ENCODE measurements at regions not wholly inside any gene's neighbourhood (a gene's known extent, or its start where the extent isn't known, plus 50 kb on each side); places are given as distances from the start of the nearest gene placed in this dataset.
A peak's percentile ranks its signal among the peaks of the same experiment; 100 is the strongest.

DNA sequence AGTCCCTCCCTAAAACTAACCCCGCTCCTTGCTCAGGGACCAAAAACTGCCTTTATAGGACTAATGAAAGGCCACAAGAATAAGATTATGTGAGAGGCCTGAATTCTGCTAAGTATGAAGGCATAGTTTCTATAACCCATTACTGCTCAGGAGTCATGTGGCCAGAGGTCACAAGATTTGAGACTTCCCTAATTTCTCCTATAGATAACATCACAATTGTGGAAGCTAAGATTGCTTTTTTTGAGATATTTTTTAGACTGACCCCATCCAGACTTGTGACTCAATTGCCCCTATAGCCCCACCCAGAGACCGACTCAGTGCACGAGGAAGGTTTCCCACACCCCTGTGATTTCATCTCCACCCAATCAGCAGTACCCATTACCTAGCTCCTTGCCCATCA lies 504.1 kb upstream of the GOT2 start:
- no peaks in the 10 kb centered on the region for H3F3A ChIP-seq (replicated peaks; ENCODE audit: low read depth)
- Mint-ChIP-seq H3K27ac (no peak overlapping the region), H3K36me3 (ENCODE audit: low read depth) (no peaks in the 10 kb centered on the region; the same call in 2 of the 3 replicates), H3K4me1 (peaks cover 24% of the 10 kb centered on the region), H3K4me3 (no peak overlapping the region), H3K27me3 (ENCODE audit: insufficient read depth, low read depth, poor library complexity) (peaks cover 1% of the 10 kb centered on the region), H3K9me3 (no peaks in the 10 kb centered on the region)
- H3K79me2 ChIP-seq (replicated peaks; ENCODE audit: insufficient read depth), result no peaks in the 10 kb centered on the region
- H3K36me3 ChIP-seq (ENCODE audit: insufficient read depth), result no peaks in the 10 kb centered on the region
- no peak for TF ChIP-seq ZNF114 (CRISPR knock-in tag; IDR thresholded peaks at IDR 0.05)
- TF ChIP-seq, protein P1, sequence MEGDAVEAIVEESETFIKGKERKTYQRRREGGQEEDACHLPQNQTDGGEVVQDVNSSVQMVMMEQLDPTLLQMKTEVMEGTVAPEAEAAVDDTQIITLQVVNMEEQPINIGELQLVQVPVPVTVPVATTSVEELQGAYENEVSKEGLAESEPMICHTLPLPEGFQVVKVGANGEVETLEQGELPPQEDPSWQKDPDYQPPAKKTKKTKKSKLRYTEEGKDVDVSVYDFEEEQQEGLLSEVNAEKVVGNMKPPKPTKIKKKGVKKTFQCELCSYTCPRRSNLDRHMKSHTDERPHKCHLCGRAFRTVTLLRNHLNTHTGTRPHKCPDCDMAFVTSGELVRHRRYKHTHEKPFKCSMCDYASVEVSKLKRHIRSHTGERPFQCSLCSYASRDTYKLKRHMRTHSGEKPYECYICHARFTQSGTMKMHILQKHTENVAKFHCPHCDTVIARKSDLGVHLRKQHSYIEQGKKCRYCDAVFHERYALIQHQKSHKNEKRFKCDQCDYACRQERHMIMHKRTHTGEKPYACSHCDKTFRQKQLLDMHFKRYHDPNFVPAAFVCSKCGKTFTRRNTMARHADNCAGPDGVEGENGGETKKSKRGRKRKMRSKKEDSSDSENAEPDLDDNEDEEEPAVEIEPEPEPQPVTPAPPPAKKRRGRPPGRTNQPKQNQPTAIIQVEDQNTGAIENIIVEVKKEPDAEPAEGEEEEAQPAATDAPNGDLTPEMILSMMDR (conservative IDR thresholded peaks at IDR 0.05; ENCODE audit: low read depth in 2 of 2), result no peak
- no peak for TF ChIP-seq EZH2 (IDR thresholded peaks at IDR 0.05; ENCODE audit: low read depth, unreplicated experiment)
- TF ChIP-seq NANOG (IDR thresholded peaks at IDR 0.05; ENCODE audit: borderline replicate concordance), result no peak
- no peak for TF ChIP-seq ZNF331 (CRISPR knock-in tag; IDR thresholded peaks at IDR 0.05; ENCODE audit: low read depth)
- TF ChIP-seq, protein P2, sequence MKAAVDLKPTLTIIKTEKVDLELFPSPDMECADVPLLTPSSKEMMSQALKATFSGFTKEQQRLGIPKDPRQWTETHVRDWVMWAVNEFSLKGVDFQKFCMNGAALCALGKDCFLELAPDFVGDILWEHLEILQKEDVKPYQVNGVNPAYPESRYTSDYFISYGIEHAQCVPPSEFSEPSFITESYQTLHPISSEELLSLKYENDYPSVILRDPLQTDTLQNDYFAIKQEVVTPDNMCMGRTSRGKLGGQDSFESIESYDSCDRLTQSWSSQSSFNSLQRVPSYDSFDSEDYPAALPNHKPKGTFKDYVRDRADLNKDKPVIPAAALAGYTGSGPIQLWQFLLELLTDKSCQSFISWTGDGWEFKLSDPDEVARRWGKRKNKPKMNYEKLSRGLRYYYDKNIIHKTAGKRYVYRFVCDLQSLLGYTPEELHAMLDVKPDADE (IDR thresholded peaks at IDR 0.05), result no peak
- TF ChIP-seq STAT1 (IDR thresholded peaks at IDR 0.05; ENCODE audit: unreplicated experiment), result no peak
- TF ChIP-seq EZH2phosphoT487 (IDR thresholded peaks at IDR 0.05; ENCODE audit: unreplicated experiment), result no peak
- no peaks in the 10 kb centered on the region for H3K27me3 ChIP-seq (ENCODE audit: insufficient read depth)
- no peak overlapping the region for H3K4me3 ChIP-seq
- DNase-seq (ENCODE audit: low spot score), result no peak
- H2AFZ ChIP-seq, result no peak overlapping the region; the same call in 1 of the 2 replicates
- no peak overlapping the region for H3K4me2 ChIP-seq
- no peak for ATAC-seq
- H3K9me2 ChIP-seq (ENCODE audit: insufficient read depth), result peaks cover 3% of the 10 kb centered on the region; the same call in 1 of the 2 replicates
- no peaks in the 10 kb centered on the region for H4K20me1 ChIP-seq (replicated peaks; ENCODE audit: insufficient read depth)
- peaks cover 24% of the 10 kb centered on the region for H3K4me1 ChIP-seq (ENCODE audit: insufficient read depth)
- no peak overlapping the region for H3K27ac ChIP-seq (ENCODE audit: low read depth)

DNA sequence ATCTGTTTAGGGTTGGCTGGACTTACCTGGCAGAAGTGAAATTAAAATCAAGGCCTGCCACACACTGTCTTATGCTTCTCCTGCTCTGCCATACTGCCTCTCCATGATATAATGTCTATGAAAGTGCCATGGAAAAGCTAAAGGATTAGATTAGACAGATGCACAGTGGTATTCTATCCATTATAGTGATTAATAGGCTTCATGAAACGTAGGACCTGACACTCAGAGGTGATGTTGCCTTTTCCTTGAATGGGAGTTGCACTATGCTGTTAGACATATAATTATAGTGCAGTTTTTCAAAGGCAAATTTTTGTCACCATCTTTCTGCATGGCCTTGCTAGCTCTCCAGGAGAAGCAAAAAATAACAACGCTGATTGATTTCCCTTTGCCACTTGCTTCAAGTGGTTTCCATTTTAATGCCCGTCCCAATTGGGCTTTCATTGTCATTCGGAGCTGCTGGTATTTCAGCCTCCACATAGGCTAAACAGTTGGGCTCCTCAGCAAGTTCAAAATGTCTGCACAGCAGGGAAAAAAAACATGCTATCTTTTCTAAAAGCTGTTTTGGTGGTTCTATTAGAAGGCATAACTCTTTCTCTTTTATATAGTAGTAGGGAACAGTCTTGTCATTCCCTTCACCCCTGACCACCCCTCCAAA lies 502.8 kb upstream of the GOT2 start:
- Mint-ChIP-seq H3K27ac (no peak overlapping the region), H3K36me3 (ENCODE audit: low read depth) (no peaks in the 10 kb centered on the region; the same call in 2 of the 3 replicates), H3K27me3 (ENCODE audit: insufficient read depth, low read depth, poor library complexity) (peaks cover 3% of the 10 kb centered on the region), H3K4me1 (peaks cover 24% of the 10 kb centered on the region), H3K9me3 (0 out of 3 replicates have a peak, but pooled peaks cover 4% of the 10 kb centered on the region), H3K4me3 (no peak overlapping the region)
- H3K27ac ChIP-seq (ENCODE audit: low read depth), result no peak overlapping the region
- DNase-seq (ENCODE audit: low spot score), result peak; percentile 67
- H3F3A ChIP-seq (replicated peaks; ENCODE audit: low read depth), result no peaks in the 10 kb centered on the region
- no peaks in the 10 kb centered on the region for H3K27me3 ChIP-seq (ENCODE audit: insufficient read depth)
- no peaks in the 10 kb centered on the region for H3K79me2 ChIP-seq (replicated peaks; ENCODE audit: insufficient read depth)
- peaks cover 3% of the 10 kb centered on the region; the same call in 1 of the 2 replicates for H3K9me2 ChIP-seq (ENCODE audit: insufficient read depth)
- H3K4me1 ChIP-seq (ENCODE audit: insufficient read depth), result peaks cover 24% of the 10 kb centered on the region
- no peaks in the 10 kb centered on the region for H4K20me1 ChIP-seq (replicated peaks; ENCODE audit: insufficient read depth)
- H3K4me2 ChIP-seq, result peak overlapping the region; percentile 53
- H3K36me3 ChIP-seq (ENCODE audit: insufficient read depth), result no peaks in the 10 kb centered on the region
- H3K4me3 ChIP-seq, result peak overlapping the region; percentile 6; the same call in 1 of the 2 replicates
- TF ChIP-seq NANOG (IDR thresholded peaks at IDR 0.05; ENCODE audit: borderline replicate concordance), result peak; percentile 64; the same call in 1 of the 2 replicates
- TF ChIP-seq, protein P3, sequence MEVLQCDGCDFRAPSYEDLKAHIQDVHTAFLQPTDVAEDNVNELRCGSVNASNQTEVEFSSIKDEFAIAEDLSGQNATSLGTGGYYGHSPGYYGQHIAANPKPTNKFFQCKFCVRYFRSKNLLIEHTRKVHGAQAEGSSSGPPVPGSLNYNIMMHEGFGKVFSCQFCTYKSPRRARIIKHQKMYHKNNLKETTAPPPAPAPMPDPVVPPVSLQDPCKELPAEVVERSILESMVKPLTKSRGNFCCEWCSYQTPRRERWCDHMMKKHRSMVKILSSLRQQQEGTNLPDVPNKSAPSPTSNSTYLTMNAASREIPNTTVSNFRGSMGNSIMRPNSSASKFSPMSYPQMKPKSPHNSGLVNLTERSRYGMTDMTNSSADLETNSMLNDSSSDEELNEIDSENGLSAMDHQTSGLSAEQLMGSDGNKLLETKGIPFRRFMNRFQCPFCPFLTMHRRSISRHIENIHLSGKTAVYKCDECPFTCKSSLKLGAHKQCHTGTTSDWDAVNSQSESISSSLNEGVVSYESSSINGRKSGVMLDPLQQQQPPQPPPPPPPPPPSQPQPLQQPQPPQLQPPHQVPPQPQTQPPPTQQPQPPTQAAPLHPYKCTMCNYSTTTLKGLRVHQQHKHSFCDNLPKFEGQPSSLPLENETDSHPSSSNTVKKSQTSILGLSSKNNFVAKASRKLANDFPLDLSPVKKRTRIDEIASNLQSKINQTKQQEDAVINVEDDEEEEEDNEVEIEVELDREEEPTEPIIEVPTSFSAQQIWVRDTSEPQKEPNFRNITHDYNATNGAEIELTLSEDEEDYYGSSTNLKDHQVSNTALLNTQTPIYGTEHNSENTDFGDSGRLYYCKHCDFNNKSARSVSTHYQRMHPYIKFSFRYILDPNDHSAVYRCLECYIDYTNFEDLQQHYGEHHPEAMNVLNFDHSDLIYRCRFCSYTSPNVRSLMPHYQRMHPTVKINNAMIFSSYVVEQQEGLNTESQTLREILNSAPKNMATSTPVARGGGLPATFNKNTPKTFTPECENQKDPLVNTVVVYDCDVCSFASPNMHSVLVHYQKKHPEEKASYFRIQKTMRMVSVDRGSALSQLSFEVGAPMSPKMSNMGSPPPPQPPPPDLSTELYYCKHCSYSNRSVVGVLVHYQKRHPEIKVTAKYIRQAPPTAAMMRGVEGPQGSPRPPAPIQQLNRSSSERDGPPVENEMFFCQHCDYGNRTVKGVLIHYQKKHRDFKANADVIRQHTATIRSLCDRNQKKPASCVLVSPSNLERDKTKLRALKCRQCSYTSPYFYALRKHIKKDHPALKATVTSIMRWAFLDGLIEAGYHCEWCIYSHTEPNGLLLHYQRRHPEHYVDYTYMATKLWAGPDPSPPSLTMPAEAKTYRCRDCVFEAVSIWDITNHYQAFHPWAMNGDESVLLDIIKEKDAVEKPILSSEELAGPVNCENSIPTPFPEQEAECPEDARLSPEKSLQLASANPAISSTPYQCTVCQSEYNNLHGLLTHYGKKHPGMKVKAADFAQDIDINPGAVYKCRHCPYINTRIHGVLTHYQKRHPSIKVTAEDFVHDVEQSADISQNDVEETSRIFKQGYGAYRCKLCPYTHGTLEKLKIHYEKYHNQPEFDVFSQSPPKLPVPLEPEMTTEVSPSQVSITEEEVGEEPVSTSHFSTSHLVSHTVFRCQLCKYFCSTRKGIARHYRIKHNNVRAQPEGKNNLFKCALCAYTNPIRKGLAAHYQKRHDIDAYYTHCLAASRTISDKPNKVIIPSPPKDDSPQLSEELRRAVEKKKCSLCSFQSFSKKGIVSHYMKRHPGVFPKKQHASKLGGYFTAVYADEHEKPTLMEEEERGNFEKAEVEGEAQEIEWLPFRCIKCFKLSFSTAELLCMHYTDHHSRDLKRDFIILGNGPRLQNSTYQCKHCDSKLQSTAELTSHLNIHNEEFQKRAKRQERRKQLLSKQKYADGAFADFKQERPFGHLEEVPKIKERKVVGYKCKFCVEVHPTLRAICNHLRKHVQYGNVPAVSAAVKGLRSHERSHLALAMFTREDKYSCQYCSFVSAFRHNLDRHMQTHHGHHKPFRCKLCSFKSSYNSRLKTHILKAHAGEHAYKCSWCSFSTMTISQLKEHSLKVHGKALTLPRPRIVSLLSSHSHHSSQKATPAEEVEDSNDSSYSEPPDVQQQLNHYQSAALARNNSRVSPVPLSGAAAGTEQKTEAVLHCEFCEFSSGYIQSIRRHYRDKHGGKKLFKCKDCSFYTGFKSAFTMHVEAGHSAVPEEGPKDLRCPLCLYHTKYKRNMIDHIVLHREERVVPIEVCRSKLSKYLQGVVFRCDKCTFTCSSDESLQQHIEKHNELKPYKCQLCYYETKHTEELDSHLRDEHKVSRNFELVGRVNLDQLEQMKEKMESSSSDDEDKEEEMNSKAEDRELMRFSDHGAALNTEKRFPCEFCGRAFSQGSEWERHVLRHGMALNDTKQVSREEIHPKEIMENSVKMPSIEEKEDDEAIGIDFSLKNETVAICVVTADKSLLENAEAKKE (CRISPR knock-in tag; IDR thresholded peaks at IDR 0.05), result peak; percentile 87
- no peak for TF ChIP-seq EZH2 (IDR thresholded peaks at IDR 0.05; ENCODE audit: low read depth, unreplicated experiment)
- H2AFZ ChIP-seq, result no peak overlapping the region
- peak; percentile 71 for ATAC-seq
